Iris pigment epithelial cell (primary cell): ENCODE measurements at regions not wholly inside any gene's neighbourhood (a gene's known extent, or its start where the extent isn't known, plus 50 kb on each side); places are given as distances from the start of the nearest gene placed in this dataset.

Source experiments
- DNase-seq: peaks from one replicate; pipeline ENCODE4 v3.0.0-alpha.2; 2011; ENCODE audit warnings: low read depth

DNA sequence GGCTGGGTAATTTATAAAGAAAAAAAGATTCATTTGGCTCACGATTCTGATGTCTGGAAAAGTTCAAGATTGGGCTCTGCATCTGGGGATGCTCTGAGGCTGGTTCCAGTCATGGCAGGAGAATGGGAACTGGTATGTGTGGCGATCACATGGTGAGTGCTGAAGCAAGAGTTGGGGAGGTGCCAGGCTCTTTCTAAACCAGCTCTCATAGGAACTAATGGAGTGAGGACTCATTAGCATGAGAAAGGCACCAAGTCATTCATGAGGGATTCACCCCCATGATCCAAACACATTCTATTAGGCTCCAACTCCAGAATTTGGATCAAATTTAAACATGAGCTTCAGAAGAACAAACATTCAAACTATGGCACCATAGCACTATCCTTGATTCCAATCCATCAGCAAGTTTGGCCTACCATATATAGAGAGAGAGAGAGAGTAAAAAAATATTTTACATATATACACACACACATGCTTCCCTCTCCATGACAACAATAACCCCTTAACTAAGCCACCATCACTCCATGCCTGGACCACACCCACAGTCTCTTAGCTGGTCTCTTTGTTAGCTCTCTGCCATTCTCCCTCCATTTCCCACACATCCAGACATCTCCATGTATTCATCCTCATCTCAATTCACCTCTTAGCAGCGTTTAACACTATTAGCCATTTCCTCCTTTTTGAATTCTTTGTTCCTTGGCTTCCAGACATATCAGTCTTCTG, 57.9 kb downstream of the NPY start:
- no peak for DNase-seq

GRCh38 chr7:24343614-24344013, 59.6 kb downstream of the NPY start:
- no peak for DNase-seq

- no peak for DNase-seq
These were observed 62.1 kb downstream of the NPY start for GRCh38 chr7:24346129-24346528.

GRCh38 chr7:24346716-24347115, 62.7 kb downstream of the NPY start:
- no peak for DNase-seq

GRCh38 chr7:24349339-24349738, 65.3 kb downstream of the NPY start:
- no peak for DNase-seq

DNA sequence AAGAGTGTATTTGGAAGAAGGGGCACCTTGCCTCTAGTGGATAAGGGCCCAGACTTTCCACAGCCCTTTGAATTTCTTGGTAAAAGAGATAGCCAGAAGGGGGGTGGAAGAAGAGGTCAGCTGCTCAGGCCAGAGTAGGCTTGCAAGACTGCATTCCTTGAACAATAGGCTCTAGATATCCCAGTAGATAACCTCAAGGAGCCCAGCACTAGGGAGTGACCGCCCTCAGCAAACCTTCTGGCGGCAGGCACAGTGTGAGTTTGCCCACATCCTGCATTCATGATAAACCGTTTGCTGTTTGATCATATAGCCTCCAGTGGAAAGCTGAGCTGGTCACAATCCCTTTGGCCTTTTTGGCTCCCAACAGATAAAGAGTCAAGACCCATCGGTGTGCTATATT, 70.5 kb downstream of the NPY start:
- DNase-seq, result no peak

DNA sequence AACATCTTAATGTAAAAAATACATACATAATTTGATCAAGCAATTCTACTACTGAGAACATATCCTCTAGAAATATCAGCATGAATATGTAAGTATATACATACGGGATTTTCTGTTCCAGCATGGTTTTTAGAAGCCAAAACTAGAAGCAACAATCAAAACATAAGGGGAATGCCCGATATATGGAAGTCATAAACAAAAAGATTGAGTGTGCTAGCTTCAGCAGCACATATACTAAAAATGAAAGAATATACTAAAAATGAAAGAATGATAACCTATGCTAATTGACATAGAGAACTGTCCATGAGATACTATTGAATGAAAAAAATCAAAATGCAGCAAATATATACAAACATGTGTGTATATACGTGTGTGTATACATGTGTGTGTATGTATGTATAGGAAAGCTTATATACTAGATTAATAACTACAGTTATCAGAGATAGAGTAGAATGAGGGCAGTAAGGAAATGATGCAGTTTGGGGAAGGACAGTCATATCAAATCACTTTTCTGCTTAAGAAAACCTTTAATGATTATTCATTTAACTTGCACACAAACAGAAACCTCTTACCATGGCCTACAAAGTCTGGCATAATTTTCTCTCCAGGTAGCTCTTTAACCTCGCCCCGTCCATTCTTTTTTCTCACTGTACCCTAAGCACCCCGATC, 72.9 kb downstream of the NPY start:
- no peak for DNase-seq

GRCh38 chr7:24361001-24361400, 77.0 kb downstream of the NPY start:
- no peak for DNase-seq

DNA sequence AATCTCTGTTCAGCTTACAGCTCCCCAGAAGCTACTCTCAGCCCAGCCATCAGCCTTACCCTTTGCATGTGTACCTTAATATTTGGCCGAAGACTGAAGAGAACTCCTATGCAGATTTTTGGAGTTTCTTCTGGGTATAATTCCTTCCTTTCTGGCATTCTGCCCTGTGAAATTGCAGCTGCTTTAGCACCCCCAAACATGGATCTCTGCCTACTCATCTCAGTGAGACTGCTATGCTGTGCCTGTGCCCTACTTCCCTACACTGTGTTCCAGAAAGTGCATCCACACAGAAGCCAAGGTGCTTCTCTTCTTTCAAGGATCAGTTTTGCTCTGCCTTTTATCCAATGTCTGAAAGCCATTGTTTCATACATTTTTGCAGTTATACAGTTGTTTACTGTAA, 81.6 kb downstream of the NPY start:
- DNase-seq, result no peak

DNA sequence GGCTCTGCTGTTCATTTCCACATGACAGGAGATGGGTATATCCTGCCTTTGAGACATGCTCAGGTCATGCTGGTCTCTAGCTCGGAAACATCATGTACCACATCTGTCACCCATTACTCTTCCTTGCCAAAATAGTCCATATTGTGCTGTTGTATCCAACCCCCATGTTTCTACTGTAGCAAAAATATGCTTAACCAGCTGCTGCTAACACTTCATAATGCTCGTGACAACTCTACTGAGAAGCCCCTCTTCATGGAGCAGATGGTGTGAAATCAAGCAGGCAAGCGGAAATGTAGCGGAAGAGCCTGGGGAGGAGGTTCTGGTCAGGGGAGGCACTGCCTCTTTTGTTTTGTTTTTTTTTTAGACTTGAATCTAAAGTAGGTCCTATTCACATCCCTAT, 82.9 kb downstream of the NPY start:
- DNase-seq, result no peak

DNA sequence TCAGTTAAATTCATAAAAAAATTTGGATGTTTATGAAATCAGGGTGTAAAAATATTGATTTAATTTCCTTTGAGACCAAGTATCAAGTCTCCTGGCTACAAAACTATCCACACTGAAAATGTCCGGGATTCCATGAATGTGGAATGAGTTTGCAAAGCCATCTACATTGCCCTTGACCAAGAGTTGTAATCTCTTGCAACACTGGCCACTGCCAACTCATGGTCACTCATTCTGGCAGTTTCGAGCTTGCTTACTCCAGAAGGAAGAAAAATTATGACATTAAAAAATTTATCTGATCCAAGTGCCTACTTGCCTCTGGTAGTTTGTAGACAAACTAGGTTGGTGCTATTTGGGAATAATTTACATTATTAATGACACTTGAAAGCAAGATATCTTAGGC, 84.2 kb downstream of the NPY start:
- DNase-seq, result no peak

DNA sequence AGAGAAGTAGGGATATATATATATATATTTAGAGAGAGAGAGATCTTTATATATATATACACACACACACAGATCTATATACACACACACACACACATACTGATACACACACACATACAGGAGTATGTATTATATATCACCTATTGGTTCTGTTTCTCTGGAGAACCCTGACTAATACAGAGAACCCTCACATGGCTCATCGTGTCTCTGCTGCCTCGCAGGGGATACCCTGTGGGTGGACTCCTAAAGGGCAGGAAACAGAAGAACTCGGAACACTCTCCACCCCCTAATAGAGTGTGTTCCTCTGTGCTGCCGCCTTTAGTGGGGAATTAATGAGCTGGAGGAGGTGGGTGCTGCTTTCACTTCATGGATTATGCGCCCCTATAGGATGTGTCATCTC, 86.6 kb downstream of the NPY start:
- no peak for DNase-seq

DNA sequence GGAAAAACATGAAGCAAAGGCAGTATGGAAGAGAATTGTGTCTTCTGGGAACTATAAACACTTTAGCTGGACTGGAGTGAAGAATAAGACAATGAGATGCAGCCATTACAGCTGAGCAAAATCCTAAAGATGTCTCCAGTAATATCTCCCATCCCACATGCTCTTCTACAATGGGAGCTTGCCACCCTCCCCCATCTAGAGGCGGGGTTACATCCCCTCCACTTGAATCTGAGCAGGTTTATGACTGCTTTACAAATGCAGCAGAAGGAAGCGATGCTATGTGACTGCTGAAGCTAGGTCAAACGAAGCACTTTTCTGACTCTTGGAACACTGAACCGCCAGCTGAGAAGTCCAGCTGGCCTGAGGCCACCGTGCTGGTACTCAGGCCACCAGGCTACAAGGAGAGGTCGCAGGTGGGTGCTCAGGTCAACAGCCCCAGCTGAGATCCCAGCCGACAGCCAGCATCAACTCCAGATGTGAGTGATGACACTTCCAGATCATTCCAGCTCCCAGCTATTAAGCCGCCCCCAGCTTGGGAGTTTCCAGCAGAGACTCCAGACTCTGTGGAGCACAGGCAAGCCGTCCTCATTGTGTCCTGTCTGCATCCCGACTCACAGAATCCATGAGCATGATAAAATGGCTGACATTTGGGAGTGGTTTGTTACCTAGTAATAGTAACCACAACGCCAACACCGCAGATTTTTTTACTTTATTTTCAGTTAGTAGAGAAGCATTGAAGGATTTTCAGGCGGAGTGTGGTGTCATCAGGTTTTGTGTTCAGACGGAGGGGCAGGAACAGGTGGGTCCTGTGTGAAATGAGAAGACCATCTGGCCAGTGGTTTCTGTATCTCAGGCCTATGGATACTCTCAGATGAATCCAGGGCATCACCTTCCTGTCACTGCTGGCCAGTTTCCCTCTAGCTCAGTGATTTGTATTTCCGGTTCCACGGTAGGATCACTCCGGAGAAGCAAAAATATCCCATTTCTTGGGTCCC, 89.3 kb downstream of the NPY start:
- no peak for DNase-seq

- DNase-seq, result peak; percentile 81
These were observed 95.1 kb downstream of the NPY start for GRCh38 chr7:24378871-24379616.

GRCh38 chr7:24381894-24382505, 98.0 kb downstream of the NPY start:
- peak; percentile 21 for DNase-seq

DNA sequence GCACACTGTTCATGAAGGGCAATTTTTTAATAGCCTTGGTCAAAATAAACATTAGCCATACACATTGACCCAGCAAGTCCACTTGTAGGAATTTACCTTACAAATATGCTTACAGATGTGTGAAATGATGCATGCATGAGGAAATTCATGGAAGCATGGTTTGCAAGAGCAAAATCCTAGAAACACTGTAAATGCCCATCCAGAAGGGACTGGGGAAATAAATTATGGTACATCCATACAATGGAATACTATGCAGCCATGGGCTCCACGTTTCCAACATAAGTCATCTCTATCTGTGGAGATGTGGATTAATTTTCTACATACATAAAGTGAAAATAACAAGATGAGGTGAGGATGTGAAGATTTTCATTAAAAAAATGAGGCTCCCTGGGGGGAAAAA, 99.1 kb downstream of the NPY start:
- DNase-seq, result no peak

GRCh38 chr7:24384362-24385030, 100.5 kb downstream of the NPY start:
- no peak for DNase-seq

- DNase-seq, result no peak
These were observed 104.2 kb downstream of the NPY start for GRCh38 chr7:24388212-24388611.

- DNase-seq, result no peak
These were observed 106.6 kb downstream of the NPY start for GRCh38 chr7:24390376-24391157.

DNA sequence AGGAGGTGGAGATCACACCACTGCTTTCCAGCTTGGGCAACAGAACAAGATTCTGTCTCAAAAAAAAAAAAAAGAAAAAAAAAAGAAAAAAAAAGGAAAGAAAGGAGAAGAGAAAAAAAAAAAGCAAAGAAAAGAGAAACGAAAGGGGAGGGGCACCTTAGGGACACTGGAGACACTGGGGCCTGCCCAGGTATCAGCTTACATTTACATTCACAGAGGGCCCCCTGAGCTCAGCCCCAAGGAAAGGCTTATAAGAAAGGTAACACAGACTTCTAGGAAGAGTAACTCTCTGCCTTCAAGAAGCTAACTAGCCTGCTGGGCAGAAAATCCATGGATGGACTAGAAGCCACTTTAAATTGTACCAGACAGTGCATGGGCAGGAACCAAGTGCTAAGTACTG, 108.8 kb downstream of the NPY start:
- DNase-seq, result no peak
